ENCODE measurements at regions not wholly inside any gene's neighbourhood (a gene's known extent, or its start where the extent isn't known, plus 50 kb on each side); places are given as distances from the start of the nearest gene placed in this dataset.

DNA sequence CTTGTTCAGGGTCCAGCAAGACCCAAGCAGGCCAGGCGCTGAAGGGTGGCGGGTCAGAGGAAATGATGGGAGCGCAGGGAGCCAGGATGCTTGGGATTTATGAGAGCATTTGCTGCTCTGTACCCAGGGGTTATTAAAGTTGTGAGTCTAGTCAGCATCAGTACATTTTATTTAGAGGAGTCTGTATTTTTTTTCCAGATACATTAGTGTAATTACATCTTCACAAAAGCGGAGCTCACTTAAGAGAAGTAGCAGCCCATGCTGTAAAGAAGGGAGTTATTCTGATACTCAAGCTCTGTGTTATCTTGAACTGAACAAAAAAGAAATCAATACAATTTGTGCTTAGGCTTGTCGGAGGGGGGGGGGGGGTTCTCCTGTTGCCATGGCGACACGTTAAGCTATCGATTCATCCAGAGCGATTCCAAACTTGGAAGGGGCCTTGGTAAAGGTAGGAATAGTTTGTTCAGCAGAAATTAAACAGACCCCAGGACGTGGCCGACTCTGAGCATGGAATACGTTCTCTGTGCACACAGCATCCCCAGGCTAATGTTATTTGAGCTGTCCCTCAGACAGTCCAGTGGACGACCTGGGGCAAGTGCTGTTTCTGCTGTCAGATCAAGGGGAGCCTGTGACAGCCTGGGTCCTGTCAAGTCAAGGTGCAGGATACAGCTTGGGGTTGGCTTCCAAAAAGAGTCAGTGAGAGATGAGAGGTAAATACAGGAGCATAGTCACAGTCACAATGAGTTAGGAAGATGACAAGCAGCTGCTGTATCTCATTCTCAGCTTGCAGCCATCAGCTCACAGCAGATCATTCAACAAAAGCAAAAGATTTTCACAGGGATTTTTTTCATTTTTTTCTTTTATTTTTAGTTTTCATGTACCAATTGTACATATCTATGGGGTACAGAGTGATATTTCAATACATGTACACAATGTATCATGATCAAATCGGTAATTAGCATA, 387.6 kb downstream of the DCDC2C start:
- no peak for TF ChIP-seq ZNF274 (IDR thresholded peaks at IDR 0.05; ENCODE audit: low read depth, low read length)
- TF ChIP-seq YY1 (IDR thresholded peaks at IDR 0.05; ENCODE audit: insufficient read depth, insufficient read length): no peak
